ENCODE measurements at regions not wholly inside any gene's neighbourhood (a gene's known extent, or its start where the extent isn't known, plus 50 kb on each side); places are given as distances from the start of the nearest gene placed in this dataset.

DNA sequence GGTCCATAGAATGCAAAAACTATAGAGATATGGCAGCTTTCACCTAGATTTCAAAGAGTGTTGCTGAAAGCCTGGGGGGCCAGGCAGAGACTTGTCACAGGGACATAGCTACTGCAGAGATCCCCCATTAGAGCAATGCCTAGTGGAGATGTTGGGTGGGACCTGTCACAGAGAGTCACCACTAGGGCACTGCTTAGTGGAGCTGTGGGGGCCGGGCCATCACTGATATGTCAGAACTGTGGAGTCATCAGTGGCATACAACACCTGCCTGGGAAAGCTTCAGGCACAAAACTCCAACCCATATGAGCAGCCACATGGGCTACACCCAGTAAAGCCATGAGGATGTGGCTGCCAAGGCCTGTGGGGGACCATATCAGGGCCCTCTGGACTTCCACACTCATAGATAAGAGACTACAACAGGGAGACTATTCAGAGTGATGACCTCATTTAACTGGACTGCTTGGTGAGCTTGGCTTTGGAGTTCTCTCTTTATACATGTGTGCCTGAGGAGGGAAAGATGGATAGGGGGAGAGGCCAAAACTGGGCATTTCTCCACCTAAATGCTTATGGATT lies 176.3 kb downstream of the ZNF621 start:
- DNase-seq (ENCODE audit: low read depth in 2 of 2) = no peak

DNA sequence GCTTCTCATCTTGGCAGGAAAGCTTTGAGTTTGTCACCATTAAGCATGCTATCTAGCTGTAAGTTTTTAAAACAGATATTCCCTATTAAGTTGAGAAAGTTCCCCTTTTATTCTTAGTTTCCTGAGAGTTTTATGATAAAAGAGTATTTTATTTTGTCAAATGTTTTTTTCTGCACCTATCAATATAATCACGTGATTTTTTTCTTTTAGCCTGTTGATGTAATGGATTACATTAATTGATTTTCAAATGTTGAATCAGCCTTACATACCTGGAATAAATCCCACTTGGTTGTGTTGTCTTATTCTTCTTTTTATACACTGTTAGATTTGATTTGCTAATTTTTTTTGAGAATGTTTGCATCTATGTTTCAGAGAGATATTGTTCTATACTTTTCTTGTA lies 179.5 kb downstream of the ZNF621 start:
- no peak for DNase-seq (ENCODE audit: low read depth in 2 of 2)

DNA sequence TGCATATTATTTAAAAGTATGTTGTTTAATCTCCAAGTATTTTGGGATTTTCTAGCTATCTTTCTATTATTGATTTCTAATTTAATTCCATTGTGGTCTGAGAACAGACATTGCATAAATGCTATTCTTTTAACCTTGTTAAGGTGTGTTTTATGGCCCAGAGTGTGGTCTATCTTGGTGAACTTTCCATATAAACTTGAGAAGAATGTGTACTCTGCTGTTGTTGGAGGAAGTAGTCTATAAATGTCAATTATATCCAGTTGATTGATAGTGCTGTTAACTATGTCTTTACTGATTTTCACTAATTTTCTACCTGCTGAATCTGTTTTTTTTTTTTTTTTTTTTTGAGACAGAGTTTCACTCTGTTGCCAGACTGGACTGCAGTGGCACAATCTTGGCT lies 180.9 kb downstream of the ZNF621 start:
- DNase-seq (ENCODE audit: low read depth in 2 of 2) = no peak

DNA sequence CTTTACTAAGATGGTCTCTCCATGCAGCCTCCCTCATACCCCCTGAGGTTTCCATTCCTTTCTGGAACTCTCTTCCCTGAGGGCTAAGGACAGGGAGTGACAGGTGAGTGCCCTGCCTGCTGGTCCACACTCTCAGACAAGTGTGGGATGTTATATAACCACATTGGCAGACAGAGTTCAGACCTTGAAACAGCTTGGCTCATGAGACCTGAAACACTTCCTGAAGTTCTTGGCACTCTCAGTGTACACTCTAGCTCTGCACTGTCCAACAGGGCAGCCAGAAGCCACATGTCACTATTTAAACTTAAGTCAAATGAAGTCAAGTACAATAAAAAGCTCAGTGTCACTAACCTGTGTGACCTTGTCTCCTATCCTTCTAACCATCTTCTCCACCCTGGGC lies 188.5 kb downstream of the ZNF621 start:
- DNase-seq (ENCODE audit: low read depth in 2 of 2) = no peak

DNA sequence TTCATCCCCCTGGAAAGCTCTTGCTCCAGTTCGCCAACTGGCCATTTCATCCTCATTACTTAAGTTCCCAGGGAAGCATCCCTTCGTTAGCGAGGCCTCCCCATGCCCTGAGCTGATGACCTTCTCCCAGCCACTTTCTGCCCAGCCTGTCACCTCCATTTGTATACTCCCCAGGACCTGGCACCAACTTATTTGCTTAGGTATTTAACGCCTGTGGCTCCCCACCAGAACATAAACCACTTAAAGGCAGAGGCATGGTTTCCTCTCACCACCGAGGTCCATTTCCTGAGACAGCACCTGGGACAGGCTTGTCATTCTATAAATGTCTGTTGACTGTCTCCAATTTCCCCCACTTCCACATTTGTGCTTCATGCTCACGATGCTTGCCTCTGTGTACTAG lies 189.0 kb downstream of the ZNF621 start:
- no peak for DNase-seq (ENCODE audit: low read depth in 2 of 2)

DNA sequence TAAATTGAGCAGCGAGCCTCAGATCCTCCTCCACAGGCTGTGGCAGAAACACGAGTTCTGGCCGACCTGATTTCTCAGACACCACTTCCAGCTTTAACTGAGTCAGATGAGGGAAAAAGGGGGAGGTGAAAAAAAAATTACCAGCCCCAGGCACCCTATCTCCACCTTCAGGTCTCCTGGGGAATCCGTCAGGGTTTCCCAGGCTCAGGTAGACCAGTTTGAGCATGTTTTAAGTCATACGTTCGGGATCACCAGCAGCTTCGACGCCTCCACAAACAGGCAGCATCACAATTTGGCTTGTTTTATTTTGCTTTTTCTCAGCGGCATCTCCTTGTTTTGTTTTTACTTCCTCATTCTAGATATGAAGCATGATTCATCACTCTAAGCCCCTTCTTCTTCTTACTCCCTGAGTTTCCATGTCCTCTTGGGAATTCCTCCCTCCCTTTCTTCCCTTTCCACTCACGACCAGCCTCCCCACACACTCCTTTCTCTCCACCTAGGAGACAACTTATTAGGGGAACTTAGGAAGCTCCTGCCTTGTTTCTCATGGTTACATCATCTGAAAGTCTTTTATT lies 190.1 kb downstream of the ZNF621 start:
- DNase-seq (ENCODE audit: low read depth in 2 of 2) = no peak

DNA sequence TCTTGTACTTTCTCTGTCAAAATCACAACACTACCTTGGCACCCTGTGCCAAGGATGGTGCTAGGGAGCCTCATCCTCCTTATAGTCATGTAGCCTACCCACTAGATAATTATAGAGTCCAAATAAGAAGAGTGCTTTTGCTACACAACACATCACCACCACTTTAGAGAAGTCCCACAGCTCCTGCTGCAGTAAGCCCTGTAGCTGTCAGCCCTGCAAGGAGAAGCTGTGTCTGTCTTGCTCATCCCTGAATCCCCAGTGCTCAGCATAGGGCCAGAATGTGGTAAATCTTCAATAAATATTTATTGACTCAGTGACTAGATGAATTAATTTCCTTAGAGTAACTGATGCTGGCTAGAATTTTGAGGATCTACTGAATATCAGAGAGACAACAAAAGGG lies 190.8 kb downstream of the ZNF621 start:
- DNase-seq (ENCODE audit: low read depth in 2 of 2) = no peak

DNA sequence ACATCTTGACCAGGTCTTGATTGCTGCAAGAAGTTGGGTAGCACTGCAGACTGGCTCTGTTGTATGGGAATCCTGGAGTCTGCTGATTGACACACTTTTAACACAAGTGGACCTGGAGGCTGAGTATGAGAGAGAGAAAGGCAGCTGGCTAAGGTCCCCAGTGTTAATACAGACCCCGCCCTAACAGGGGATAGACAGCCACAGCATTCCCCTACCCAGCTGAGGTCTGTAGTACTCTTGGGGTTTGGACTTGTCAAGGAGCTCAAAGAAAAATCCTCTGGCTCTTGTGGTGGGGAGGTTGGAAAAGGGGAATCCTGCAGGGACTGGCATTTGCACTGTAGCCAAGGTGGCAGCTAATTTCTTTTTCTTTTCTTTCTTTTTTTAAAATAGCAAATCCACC lies 192.7 kb downstream of the ZNF621 start:
- no peak for DNase-seq (ENCODE audit: low read depth in 2 of 2)

DNA sequence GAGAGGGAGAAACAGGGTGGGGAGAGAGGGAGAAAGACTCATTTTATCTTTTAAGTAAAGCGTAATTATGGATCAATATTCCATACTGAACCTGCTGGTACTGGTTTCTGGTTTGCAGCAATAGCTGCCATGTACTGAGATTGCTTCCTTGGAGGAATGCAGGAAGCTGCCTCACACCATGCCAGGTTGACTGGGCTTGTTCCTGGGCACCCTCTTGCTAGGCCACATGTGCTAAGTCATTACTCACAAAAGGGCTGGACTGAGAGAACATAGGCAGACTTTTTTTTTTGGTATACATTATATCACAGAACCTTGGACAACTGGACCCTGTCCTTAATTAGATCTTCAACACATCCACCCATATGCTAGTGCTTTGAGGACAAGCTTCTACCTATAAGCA lies 193.4 kb downstream of the ZNF621 start:
- no peak for DNase-seq (ENCODE audit: low read depth in 2 of 2)

DNA sequence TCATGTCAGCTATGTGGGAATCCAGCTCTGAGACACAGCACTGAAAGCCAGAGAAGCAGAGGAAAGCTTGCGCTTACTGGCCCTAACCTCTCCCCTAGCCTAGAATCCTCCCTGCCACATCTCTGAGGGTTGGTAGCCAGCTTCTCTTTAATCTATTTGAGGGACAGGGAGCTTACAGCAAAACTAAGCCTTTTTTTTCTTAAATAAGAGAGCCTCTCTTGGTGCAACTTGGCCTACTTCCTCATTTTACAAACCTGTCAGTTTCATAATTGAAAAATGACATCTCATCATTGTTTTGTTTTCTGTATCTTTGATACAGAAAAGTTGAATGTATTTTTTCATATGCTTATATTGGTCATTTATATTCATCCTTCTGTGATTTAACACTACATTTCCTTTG lies 193.9 kb downstream of the ZNF621 start:
- DNase-seq (ENCODE audit: low read depth in 2 of 2) = no peak

DNA sequence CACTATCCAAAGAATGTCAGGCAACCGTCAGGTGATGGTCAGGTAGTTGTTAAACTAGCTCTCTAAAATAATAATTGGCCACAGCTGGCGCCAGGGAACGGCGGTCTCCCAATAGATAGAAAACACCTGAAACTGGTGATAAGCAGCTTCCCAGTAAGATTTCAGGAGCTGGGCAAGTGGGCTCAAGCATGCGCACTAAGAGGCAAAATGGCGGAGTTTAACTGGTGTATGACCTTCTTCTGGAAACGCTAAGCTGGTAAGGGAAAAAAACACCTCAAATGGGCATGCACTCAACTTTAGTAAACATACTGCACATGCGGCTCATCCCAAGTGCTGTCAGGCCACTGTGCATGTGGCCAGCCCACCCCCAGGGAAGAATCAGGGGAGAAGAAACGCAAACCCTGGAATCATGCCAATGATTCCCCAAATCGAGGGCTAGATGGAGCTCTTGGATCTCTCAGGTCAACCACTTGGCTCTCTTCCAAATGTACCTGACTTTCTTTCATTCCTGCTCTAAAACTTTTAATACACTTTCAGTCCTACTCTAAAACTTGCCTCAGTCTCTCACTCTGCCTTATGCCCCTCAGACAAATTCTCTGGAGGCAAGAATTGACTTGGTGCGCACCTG lies 195.0 kb downstream of the ZNF621 start:
- no peak for DNase-seq (ENCODE audit: low read depth in 2 of 2)

DNA sequence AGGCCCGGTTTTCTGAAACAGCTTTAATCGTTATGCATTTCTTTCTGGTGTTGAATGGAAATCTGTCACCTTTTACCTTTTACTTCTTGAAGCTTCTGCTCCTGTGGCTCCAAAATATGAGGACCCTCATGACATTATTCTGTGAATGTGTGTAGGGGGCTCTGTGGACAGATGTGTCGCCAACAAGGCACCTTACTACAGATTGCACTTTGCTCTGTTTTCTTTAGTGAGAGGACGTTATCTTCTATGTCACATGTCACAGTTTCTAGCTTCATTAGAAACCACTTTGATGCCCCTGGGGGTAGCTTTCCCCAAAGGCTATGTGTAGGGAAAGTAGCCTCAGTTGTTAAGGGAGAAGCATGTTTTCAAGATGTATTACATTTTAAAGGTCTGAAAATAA lies 195.6 kb downstream of the ZNF621 start:
- no peak for DNase-seq (ENCODE audit: low read depth in 2 of 2)

DNA sequence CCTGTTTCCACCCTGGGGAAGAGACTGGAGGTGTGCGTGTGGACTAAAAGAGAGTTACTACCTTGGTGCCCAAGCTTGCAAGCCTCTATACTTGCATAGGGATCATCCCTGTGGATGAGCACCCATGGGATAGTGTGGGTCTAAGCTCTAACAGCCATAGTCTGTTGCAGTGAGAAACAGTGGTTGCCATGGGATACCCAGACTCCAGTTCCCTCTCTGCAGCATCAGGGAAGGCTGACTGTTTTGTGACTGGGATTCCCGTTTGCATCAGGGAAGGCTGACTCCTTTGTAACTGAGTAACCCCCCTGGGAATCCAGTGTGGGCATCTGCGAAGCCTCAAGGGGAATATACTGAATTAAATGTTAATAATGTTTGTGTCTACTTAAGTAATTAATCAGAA lies 196.1 kb downstream of the ZNF621 start:
- DNase-seq (ENCODE audit: low read depth in 2 of 2) = no peak

DNA sequence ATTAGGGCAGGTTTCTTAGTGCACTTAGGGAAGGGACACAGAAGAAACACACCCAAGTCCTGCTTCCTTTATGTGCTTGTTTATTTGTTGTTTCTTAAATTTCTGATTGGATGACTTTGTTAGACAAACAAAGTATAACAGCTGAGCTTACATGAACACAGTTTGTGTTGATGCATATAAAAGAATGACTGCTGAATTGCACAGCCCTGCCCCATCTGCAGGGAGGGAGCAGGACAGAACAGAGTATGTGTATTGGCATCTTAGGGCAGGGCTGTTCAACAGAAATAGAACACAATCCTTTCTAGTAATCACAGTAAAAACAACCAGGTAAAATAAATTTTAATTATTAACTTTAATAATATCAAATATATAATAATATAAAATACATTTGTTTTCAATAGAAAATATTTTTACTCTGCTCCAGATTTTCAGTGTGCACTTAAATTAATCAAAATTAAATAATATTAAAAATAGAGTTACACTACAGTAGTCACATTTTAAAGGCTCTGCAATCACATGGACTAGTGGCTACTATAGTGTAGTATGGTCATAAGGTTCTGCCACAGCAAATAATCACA lies 198.4 kb downstream of the ZNF621 start:
- no peak for DNase-seq (ENCODE audit: low read depth in 2 of 2)

DNA sequence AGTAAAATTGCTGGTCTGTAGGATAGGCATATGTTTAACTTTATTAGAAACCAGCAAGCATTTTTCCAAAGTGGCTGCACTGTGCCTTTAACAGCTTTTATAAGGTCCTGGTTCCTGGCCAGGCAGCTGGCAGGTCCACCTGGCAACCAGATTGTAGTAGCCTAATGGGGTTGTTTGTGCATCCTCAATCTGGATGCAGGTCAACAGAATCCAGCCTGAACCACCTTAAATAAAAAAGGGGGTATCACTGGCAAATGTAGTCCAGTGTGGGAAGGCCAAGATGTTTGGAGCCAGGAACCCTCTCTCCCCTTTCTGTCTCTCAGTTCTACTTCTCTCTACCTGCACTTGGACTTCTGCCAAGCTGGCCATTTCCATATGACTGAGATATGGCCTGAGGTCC lies 200.3 kb downstream of the ZNF621 start:
- no peak for DNase-seq (ENCODE audit: low read depth in 2 of 2)

DNA sequence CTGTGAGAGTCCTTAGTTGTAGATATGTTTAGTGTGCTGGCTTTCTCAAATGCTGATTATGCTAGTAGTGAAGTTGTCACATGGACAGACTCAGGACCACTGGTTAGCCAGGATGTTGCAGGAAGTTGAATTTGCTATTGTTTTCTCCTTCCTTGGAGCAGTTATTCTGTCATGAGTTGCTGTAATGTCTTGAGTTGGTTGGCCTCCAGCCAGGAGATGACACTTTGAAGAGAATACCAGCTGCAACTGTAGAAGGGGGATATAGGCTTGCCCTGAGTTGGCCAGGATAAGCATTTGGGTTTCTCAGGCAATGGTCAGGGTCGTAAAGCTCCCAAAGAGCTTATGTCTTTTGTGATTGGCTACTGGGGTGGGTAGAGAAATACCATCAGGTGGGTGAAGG lies 206.7 kb downstream of the ZNF621 start:
- DNase-seq (ENCODE audit: low read depth in 2 of 2) = no peak

DNA sequence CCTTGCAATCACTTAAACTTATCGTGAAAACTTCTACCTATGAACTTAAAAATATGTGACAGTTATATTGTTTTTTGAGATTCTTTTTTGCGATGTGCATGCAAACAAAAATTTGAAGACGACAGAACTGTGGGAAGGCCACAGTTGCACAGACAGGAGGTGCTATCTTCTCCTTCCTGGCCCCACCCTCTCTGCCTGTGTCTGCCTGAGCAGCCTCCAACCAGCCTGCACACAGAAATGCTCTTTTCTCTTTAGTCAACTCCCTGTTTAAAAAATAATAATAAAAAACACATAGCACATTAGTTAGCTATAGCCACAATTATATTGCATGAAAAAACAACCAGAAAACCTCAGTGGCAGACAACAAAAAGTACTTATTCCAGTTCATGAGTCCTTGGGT lies 212.2 kb downstream of the ZNF621 start:
- no peak for DNase-seq (ENCODE audit: low read depth in 2 of 2)

DNA sequence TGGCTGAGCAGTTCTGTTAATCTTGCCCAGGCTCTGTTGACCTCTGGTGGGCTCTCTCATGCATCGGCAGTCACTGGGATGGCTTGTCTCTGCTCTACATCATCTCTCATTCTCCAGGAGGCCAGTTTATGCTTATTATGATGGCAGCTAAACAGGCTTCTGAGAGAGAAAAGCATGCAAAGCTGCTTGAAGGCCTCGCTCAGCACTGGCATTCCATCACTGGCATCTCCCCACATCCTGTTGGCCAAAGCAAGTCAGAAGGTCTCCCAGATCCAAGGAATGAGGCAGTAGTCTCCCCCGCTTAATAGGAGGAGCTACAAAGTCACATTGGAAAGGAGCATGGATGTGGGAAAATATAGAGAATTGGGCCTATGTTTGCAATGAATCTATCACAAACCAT lies 212.6 kb downstream of the ZNF621 start:
- DNase-seq (ENCODE audit: low read depth in 2 of 2) = no peak

DNA sequence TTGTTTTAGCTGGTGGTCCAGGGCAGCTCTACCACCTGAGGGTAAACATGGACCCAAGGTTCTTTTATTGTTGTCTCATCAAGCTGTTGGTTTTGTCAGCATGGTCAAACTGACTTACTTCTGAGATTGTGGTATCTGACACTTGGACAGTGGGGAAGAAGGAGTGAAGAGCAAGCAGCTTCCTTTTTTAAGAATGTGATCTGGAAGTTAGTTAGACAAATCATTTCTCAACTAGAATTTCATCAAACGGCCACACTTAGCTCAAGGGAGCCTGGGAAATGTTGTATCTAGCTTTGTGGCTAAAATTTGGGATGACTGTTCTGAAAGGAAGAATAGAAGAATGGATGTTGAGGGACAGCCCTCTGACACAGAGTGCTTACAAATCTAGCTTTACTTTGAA lies 215.2 kb downstream of the ZNF621 start:
- DNase-seq (ENCODE audit: low read depth in 2 of 2) = no peak

DNA sequence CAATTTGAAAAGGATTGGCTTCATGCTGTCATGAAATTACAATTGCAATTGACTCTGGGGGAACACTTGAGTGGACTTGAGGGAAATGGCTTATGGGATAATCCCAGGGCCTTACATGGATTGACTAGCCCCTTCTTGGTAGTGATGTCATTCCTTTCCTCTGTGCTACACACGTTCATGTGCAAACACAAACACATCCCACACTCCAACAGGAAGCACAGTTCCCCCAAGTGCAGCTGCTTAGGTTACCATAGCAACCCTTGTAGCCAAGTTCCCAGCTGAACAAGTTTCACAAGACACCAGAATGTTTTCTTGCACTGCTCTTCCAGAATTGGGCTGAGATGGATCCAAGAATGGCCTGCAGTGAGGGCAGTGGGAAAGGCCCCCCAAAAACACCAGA lies 217.0 kb downstream of the ZNF621 start:
- no peak for DNase-seq (ENCODE audit: low read depth in 2 of 2)

DNA sequence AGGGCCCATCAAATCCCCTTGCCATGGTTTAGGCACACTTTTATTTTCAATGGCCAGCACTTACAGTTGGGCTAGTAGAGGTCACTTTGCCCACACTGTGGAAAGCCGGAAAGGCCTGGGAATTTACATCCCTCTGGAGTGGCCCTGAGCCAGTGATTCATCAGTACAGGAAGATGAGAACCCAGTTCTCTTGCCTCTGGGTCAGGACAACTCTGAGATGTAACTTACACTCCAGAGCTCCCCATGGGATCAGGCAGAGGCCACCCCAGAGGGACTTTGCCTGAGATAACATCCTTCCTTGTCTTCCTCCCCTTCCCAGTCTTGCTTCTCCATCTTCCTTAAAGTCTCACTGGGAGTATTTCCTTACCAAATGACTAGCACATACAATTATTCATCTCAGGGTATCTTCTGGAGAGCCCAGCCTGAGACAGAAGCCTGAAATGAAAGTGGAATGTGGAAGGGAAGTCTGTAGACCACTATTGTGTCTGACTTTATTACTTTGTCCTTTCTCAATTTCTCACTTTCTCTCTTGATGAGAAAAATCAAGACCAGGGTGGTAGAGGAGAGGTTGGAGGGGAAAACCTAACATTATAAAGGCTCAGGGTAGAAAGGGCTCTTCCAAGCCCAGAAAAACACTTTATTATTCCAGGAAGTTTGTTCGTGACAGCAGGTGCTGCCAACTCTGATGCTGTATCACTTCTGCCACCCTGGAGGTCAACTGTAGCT lies 220.8 kb downstream of the ZNF621 start:
- DNase-seq (ENCODE audit: low read depth in 2 of 2) = no peak

DNA sequence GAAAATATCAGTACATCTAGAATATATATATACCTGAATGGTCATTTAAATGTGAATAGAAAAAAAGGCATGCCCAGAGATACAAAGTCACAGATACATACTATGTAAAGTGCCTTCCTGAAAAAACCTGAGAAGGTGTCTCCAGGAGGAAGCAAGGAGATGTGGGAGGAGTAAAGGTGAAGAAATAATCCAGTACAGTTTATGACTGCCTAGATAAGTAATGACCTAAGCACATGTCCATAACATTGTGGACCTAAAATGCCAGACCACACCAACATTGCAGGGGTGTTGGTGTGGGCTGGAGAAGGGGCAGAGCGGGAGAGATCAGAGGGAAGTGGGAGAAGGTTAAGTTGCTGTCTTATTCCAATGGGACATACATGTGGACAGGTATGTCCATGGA lies 226.9 kb downstream of the ZNF621 start:
- no peak for DNase-seq (ENCODE audit: low read depth in 2 of 2)

DNA sequence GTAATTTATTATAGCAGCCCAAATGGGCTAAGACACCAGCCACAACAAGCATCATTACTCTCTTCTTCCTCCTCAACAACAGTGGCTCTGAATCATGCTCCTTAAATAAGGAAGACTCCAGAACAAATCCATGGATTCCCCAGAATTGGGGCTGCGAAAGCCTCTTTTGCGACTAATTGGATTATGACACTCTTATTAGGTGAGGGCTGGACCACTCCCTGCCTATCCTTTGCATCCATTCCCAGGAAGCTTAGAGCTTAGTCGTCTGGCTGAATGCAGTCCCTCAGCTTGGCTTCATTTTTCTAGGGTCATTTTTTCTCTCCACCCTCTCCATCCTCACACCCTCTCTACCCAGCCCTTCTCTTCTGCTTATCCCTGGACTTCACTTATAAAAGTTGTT lies 227.7 kb downstream of the ZNF621 start:
- DNase-seq (ENCODE audit: low read depth in 2 of 2) = no peak

Data from stimulated activated CD4-positive, alpha-beta T cell treated with anti-CD3 and anti-CD28 coated beads, Interleukin-1b, Interleukin-23, amount 100 ng/mL, for 1 hour (primary cell).